Fibroblast of lung (primary cell): ENCODE measurements at regions not wholly inside any gene's neighbourhood (a gene's known extent, or its start where the extent isn't known, plus 50 kb on each side); places are given as distances from the start of the nearest gene placed in this dataset.

ENCODE experiments used
- DNase-seq, 2 donors: peaks; one replicate each; pipeline versions ENCODE4 v3.0.0 to v3.0.0-alpha.2; 2010; ENCODE audit warnings: low read depth in 2 of 2
- H2AFZ ChIP-seq: 2 replicates; pipeline ENCODE4 v1.5.1; 2012; ENCODE audit warnings: low read length, control low read depth, inconsistent platforms
- H3K27ac ChIP-seq: 2 replicates; pipeline ENCODE4 v1.5.1; 2011; ENCODE audit warnings: low read length, control low read depth; ENCODE audit not compliant: insufficient read depth
- H3K27me3 ChIP-seq: 2 replicates; pipeline ENCODE4 v1.5.1; 2011; ENCODE audit warnings: mild to moderate bottlenecking, low read length; ENCODE audit not compliant: control insufficient read depth, insufficient read depth
- H3K36me3 ChIP-seq: 2 replicates; pipeline ENCODE4 v1.5.1; 2011; ENCODE audit warnings: low read length; ENCODE audit not compliant: control insufficient read depth, insufficient read depth
- H3K4me1 ChIP-seq: 2 replicates; pipeline ENCODE4 v1.5.1; 2011; ENCODE audit warnings: low read length; ENCODE audit not compliant: control insufficient read depth, insufficient read depth; ENCODE audit errors: extremely low read depth
- H3K4me2 ChIP-seq: 2 replicates; pipeline ENCODE4 v1.5.1; 2011; ENCODE audit warnings: low read length, control low read depth; ENCODE audit not compliant: insufficient read depth; ENCODE audit errors: extremely low read depth
- H3K4me3 ChIP-seq, 4 experiments: fragments of 200-600 bp in 1 of 4; sonication (generic) in 1 of 4; replicated peaks in 1 of 4; 2 replicates each; pipeline ENCODE4 v1.5.1; 2011 to 2016; ENCODE audit warnings: low read length in 4 of 4, low read depth in 3 of 4, mild to moderate bottlenecking in 3 of 4, control low read depth in 2 of 4, inconsistent platforms in 1 of 4, mixed read lengths in 1 of 4; ENCODE audit not compliant: insufficient read depth in 1 of 4; ENCODE audit errors: control extremely low read depth in 1 of 4
- H3K79me2 ChIP-seq: 2 replicates; pipeline ENCODE4 v1.5.1; 2012; ENCODE audit warnings: mild to moderate bottlenecking, low read length, inconsistent platforms; ENCODE audit not compliant: control insufficient read depth, insufficient read depth
- H3K9ac ChIP-seq: 2 replicates; pipeline ENCODE4 v1.5.1; 2011; ENCODE audit warnings: mild to moderate bottlenecking, low read length, control low read depth; ENCODE audit not compliant: insufficient read depth
- H3K9me3 ChIP-seq: 2 replicates; pipeline ENCODE4 v1.5.1; 2012; ENCODE audit warnings: low read depth, low read length; ENCODE audit not compliant: control insufficient read depth, insufficient read depth
- H4K20me1 ChIP-seq: 2 replicates; pipeline ENCODE4 v1.5.1; 2011; ENCODE audit warnings: low read length; ENCODE audit not compliant: control insufficient read depth, insufficient read depth; ENCODE audit errors: extremely low read depth
- EZH2 ChIP-seq: IDR thresholded peaks from 2 replicates; pipeline ENCODE4 v1.5.1; 2012; ENCODE audit warnings: low read length, control low read depth, mild to moderate bottlenecking; ENCODE audit errors: missing control alignments
- TF ChIP-seq, protein P1 (sequence below), 2 donors: IDR thresholded peaks in 1 of 2; conservative IDR thresholded peaks in 1 of 2; 1 replicate in 1 of 2; 2 replicates in 1 of 2; pipeline ENCODE4 v1.5.1; 2011 to 2012; ENCODE audit warnings: low read length in 2 of 2, control low read depth in 1 of 2, inconsistent platforms in 1 of 2, low read depth in 1 of 2, mild to moderate bottlenecking in 1 of 2

DNA sequence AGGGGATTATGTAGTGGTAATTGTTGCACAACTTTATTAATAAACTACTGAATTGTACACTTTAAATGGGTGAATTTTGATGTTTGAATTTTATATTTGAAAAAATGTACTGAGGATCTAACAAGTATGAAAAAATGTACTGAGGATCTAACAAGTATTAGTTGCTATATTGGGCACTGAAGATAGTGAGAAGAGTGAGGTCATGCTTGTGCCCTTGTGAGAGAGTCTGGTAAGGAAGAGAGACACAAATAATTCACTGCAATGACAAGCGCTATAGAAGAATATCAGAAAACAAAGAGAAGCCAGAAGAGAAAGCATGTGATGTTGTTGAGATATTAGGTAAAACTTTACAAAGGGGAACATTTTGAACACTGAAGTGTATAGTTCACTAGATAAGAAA is 137.6 kb downstream of the DTWD1 start:
- no peak overlapping the region for H3K9ac ChIP-seq
- no peaks in the 10 kb centered on the region for H3K79me2 ChIP-seq
- H3K4me2 ChIP-seq, result no peak overlapping the region
- no peak overlapping the region for H2AFZ ChIP-seq
- H3K4me3 ChIP-seq, result no peak overlapping the region
- no peak for DNase-seq
- no peaks in the 10 kb centered on the region for H3K4me1 ChIP-seq
- H4K20me1 ChIP-seq, result no peaks in the 10 kb centered on the region
- H3K36me3 ChIP-seq, result no peaks in the 10 kb centered on the region
- H3K27ac ChIP-seq, result no peak overlapping the region
- H3K9me3 ChIP-seq, result no peaks in the 10 kb centered on the region
- TF ChIP-seq EZH2, result no peak
- TF ChIP-seq, protein P1, sequence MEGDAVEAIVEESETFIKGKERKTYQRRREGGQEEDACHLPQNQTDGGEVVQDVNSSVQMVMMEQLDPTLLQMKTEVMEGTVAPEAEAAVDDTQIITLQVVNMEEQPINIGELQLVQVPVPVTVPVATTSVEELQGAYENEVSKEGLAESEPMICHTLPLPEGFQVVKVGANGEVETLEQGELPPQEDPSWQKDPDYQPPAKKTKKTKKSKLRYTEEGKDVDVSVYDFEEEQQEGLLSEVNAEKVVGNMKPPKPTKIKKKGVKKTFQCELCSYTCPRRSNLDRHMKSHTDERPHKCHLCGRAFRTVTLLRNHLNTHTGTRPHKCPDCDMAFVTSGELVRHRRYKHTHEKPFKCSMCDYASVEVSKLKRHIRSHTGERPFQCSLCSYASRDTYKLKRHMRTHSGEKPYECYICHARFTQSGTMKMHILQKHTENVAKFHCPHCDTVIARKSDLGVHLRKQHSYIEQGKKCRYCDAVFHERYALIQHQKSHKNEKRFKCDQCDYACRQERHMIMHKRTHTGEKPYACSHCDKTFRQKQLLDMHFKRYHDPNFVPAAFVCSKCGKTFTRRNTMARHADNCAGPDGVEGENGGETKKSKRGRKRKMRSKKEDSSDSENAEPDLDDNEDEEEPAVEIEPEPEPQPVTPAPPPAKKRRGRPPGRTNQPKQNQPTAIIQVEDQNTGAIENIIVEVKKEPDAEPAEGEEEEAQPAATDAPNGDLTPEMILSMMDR (conservative IDR thresholded peaks at IDR 0.05 in 1 of 2, IDR thresholded peaks at IDR 0.05 in 1 of 2; ENCODE audit: low read depth in 1 of 2, low read length in 2 of 2), result no peak
- no peaks in the 10 kb centered on the region for H3K27me3 ChIP-seq

- H3K4me1 ChIP-seq, result no peaks in the 10 kb centered on the region
- H3K9me3 ChIP-seq, result no peaks in the 10 kb centered on the region
- H3K79me2 ChIP-seq, result no peaks in the 10 kb centered on the region
- no peaks in the 10 kb centered on the region for H3K36me3 ChIP-seq
- no peak overlapping the region for H3K27ac ChIP-seq
- peak in 1 of 2 donors; percentile 33 for DNase-seq
- no peak overlapping the region for H3K4me3 ChIP-seq
- no peaks in the 10 kb centered on the region for H3K27me3 ChIP-seq
- H3K9ac ChIP-seq, result no peak overlapping the region
- no peak overlapping the region for H3K4me2 ChIP-seq
- H4K20me1 ChIP-seq, result no peaks in the 10 kb centered on the region
- TF ChIP-seq, protein P1 (conservative IDR thresholded peaks at IDR 0.05 in 1 of 2, IDR thresholded peaks at IDR 0.05 in 1 of 2; ENCODE audit: low read depth in 1 of 2, low read length in 2 of 2), result no peak
- no peak for TF ChIP-seq EZH2
- no peak overlapping the region for H2AFZ ChIP-seq
These were observed 138.0 kb downstream of the DTWD1 start for GRCh38 chr15:49758856-49759255.

- TF ChIP-seq, protein P1 (conservative IDR thresholded peaks at IDR 0.05 in 1 of 2, IDR thresholded peaks at IDR 0.05 in 1 of 2; ENCODE audit: low read depth in 1 of 2, low read length in 2 of 2), result no peak
- TF ChIP-seq EZH2, result no peak
- no peaks in the 10 kb centered on the region for H3K9me3 ChIP-seq
- no peak for DNase-seq
These were observed 139.9 kb downstream of the DTWD1 start for GRCh38 chr15:49760749-49761148.

More at GRCh38 chr15:49760749-49761148, 139.9 kb downstream of the DTWD1 start:
- Histone ChIP-seq H3K27ac (no peak overlapping the region), H3K4me2 (no peak overlapping the region), H3K36me3 (no peaks in the 10 kb centered on the region), H3K4me3 (no peak overlapping the region), H4K20me1 (no peaks in the 10 kb centered on the region), H3K9ac (no peak overlapping the region), H3K27me3 (no peaks in the 10 kb centered on the region), H3K79me2 (no peaks in the 10 kb centered on the region), H3K4me1 (no peaks in the 10 kb centered on the region), H2AFZ (no peak overlapping the region)
